ENCODE measurements at regions not wholly inside any gene's neighbourhood (a gene's known extent, or its start where the extent isn't known, plus 50 kb on each side); places are given as distances from the start of the nearest gene placed in this dataset.

DNA sequence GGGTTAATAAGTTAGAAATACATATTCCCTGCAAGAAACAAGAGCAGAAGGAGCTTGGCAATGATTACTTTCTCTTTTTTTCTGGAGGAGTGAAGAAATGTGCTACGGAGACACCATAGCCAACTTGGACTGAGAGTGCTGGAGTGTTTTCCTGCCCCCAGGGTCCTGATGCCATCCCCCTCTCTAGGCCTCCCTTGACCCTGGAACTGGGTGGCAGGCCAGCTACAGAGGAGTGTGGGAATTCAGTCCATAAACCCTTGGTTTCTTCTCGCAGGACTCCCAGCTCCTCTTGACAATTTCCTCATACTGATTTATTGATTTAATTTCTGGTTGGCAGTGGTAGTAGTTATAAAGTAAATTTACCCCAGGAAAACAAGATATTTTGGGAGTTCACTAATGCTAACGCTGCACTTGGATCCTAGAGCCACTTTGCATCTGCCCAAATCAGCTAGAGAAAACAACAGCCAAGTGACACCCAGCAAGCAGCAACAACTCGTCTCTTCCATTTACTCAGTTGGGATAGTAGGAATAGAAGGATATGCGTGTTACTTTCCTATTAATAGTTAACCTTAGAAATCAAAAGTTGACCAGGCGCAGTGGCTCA, 76.4 kb upstream of the CELF2 start:
- Mint-ChIP-seq H3K9me3 (ENCODE audit: unreplicated experiment) (peaks cover 8% of the 10 kb centered on the region), H3K4me1 (ENCODE audit: low read depth, unreplicated experiment) (no peaks in the 10 kb centered on the region), H3K4me3 (ENCODE audit: unreplicated experiment) (no peak overlapping the region), H3K36me3 (ENCODE audit: unreplicated experiment) (peaks cover 7% of the 10 kb centered on the region), H3K27me3 (ENCODE audit: unreplicated experiment) (peaks cover 2% of the 10 kb centered on the region), H3K27ac (ENCODE audit: unreplicated experiment) (no peak overlapping the region)
- TF ChIP-seq, protein P1, sequence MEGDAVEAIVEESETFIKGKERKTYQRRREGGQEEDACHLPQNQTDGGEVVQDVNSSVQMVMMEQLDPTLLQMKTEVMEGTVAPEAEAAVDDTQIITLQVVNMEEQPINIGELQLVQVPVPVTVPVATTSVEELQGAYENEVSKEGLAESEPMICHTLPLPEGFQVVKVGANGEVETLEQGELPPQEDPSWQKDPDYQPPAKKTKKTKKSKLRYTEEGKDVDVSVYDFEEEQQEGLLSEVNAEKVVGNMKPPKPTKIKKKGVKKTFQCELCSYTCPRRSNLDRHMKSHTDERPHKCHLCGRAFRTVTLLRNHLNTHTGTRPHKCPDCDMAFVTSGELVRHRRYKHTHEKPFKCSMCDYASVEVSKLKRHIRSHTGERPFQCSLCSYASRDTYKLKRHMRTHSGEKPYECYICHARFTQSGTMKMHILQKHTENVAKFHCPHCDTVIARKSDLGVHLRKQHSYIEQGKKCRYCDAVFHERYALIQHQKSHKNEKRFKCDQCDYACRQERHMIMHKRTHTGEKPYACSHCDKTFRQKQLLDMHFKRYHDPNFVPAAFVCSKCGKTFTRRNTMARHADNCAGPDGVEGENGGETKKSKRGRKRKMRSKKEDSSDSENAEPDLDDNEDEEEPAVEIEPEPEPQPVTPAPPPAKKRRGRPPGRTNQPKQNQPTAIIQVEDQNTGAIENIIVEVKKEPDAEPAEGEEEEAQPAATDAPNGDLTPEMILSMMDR (IDR thresholded peaks at IDR 0.05; ENCODE audit: partially characterized antibody, unreplicated experiment): no peak
- no peak for DNase-seq

DNA sequence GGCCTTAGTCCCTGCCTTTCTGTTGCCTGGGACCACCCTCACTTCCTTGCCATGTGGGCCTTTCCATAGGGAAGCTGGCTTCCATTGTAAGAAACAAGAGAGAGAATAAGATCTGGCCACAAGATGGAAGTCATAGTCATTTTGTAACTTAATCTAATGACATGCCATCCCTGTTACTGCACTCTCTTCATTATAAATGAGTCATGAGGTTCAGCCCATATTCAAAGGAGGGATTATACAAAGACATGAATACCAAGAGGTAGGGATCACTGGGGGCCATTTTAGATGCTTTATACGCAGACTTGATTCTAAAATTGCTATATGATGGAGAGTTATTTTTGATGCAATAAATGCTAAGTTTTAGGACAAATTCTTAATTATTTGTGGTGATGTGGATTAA, 75.2 kb upstream of the CELF2 start:
- DNase-seq: no peak
- TF ChIP-seq, protein P1 (IDR thresholded peaks at IDR 0.05; ENCODE audit: partially characterized antibody, unreplicated experiment): no peak
- Mint-ChIP-seq H3K27me3 (ENCODE audit: unreplicated experiment) (peaks cover 2% of the 10 kb centered on the region), H3K4me1 (ENCODE audit: low read depth, unreplicated experiment) (no peaks in the 10 kb centered on the region), H3K4me3 (ENCODE audit: unreplicated experiment) (no peak overlapping the region), H3K27ac (ENCODE audit: unreplicated experiment) (no peak overlapping the region), H3K36me3 (ENCODE audit: unreplicated experiment) (peaks cover 7% of the 10 kb centered on the region), H3K9me3 (ENCODE audit: unreplicated experiment) (peaks cover 8% of the 10 kb centered on the region)

DNA sequence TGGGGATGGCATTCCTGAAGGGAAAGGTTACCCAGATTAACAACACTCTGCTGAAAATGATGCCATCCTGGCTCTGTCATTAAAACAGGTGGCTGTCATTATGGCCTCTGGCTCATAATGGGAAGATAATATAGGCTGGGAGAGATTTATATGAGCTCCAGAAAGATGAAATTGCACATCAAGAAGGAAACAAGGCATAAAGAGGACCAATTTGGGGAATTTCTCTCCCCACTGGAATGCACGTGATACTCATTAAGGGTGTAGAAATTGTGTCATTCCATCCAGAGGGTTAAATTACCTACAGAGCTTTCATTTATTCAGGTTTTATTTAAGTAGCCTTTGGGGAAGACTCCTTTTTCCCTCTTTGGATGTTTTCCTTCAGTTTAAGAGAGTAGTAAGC, 71.6 kb upstream of the CELF2 start:
- Mint-ChIP-seq H3K36me3 (ENCODE audit: unreplicated experiment) (peaks cover 7% of the 10 kb centered on the region), H3K4me3 (ENCODE audit: unreplicated experiment) (no peak overlapping the region), H3K27me3 (ENCODE audit: unreplicated experiment) (peaks cover 2% of the 10 kb centered on the region), H3K9me3 (ENCODE audit: unreplicated experiment) (peaks cover 9% of the 10 kb centered on the region), H3K27ac (ENCODE audit: unreplicated experiment) (no peak overlapping the region), H3K4me1 (ENCODE audit: low read depth, unreplicated experiment) (no peaks in the 10 kb centered on the region)
- TF ChIP-seq, protein P1 (IDR thresholded peaks at IDR 0.05; ENCODE audit: partially characterized antibody, unreplicated experiment): no peak
- no peak for DNase-seq

DNA sequence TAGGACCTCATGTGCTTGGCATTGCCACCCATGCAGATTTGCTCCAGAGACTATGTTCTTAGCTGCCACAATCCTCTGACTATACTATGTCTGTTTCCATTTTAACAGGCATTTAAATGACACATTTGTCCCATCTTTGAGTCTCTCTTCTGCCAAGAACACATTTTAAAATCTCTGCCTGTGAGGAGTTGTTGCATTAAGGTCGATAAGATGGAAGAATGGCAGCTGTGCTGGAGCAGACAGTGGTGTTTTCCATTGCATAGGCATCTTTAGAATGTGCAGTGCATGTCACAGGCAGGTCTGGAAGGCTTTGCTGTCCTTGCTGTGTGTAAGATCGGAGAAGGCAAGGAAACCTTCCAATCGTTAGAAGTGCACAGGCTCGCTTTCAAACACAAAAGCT, 70.9 kb upstream of the CELF2 start:
- Mint-ChIP-seq H3K4me3 (ENCODE audit: unreplicated experiment) (no peak overlapping the region), H3K9me3 (ENCODE audit: unreplicated experiment) (peaks cover 9% of the 10 kb centered on the region), H3K4me1 (ENCODE audit: low read depth, unreplicated experiment) (no peaks in the 10 kb centered on the region), H3K27ac (ENCODE audit: unreplicated experiment) (no peak overlapping the region), H3K36me3 (ENCODE audit: unreplicated experiment) (peaks cover 7% of the 10 kb centered on the region), H3K27me3 (ENCODE audit: unreplicated experiment) (peaks cover 2% of the 10 kb centered on the region)
- TF ChIP-seq, protein P1 (IDR thresholded peaks at IDR 0.05; ENCODE audit: partially characterized antibody, unreplicated experiment): no peak
- DNase-seq: no peak

DNA sequence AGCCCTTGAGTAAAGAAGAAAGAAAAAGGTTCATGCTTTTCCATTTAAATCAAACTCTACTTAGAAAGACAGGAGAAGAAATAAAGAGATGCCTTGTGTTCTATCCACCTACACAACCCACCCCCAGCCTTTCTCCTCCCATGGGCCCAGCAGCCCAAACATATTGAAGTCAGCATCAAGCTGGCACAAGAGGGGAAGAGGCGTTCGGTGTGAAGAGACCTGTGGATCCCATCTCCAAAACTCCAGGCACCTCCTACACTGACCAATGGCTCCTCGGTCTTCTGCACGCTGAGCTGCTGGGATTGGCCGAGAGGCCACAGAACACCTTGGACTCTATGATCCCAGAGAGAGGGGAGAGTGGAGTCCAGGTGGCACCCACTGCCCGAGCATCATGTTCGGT, 66.0 kb upstream of the CELF2 start:
- Mint-ChIP-seq H3K4me3 (ENCODE audit: unreplicated experiment) (no peak overlapping the region), H3K27ac (ENCODE audit: unreplicated experiment) (no peak overlapping the region), H3K27me3 (ENCODE audit: unreplicated experiment) (no peaks in the 10 kb centered on the region), H3K36me3 (ENCODE audit: unreplicated experiment) (no peaks in the 10 kb centered on the region), H3K9me3 (ENCODE audit: unreplicated experiment) (peaks cover 4% of the 10 kb centered on the region), H3K4me1 (ENCODE audit: low read depth, unreplicated experiment) (no peaks in the 10 kb centered on the region)
- TF ChIP-seq, protein P1 (IDR thresholded peaks at IDR 0.05; ENCODE audit: partially characterized antibody, unreplicated experiment): no peak
- no peak for DNase-seq
